NT2/D1 (cell line): ENCODE measurements at regions not wholly inside any gene's neighbourhood (a gene's known extent, or its start where the extent isn't known, plus 50 kb on each side); places are given as distances from the start of the nearest gene placed in this dataset.
A peak's percentile ranks its signal among the peaks of the same experiment; 100 is the strongest.

Source experiments
- DNase-seq: peaks from one replicate; pipeline ENCODE4 v3.0.0-alpha.2; 2011; ENCODE audit warnings: low read depth, low spot score
- H3K27me3 ChIP-seq: 2 replicates; pipeline ENCODE4 v1.6.0; 2011; ENCODE audit warnings: mild to moderate bottlenecking; ENCODE audit not compliant: insufficient read length, insufficient read depth
- H3K36me3 ChIP-seq: 2 replicates; pipeline ENCODE4 v1.6.1; 2011; ENCODE audit warnings: mild to moderate bottlenecking, low read length, mixed read lengths; ENCODE audit not compliant: insufficient read depth, insufficient read length
- H3K4me1 ChIP-seq: 2 replicates; pipeline ENCODE4 v1.5.1; 2011; ENCODE audit not compliant: insufficient read depth, insufficient read length
- H3K4me3 ChIP-seq: 2 replicates; pipeline ENCODE4 v1.5.1; 2011; ENCODE audit warnings: low read depth; ENCODE audit not compliant: insufficient read length
- H3K9ac ChIP-seq: 2 replicates; pipeline ENCODE4 v1.6.0; 2011; ENCODE audit warnings: low read depth; ENCODE audit not compliant: insufficient read length
- H3K9me3 ChIP-seq: 2 replicates; pipeline ENCODE4 v1.5.1; 2011; ENCODE audit warnings: mild to moderate bottlenecking, low read length; ENCODE audit not compliant: insufficient read depth
- SUZ12 ChIP-seq: IDR thresholded peaks from 2 replicates; pipeline ENCODE4 v1.6.1; 2011; ENCODE audit not compliant: insufficient read length, insufficient read depth; ENCODE audit errors: extremely low read depth
- YY1 ChIP-seq: IDR thresholded peaks from 2 replicates; pipeline ENCODE4 v1.6.1; 2011; ENCODE audit not compliant: insufficient read length, insufficient read depth
- ZNF274 ChIP-seq: IDR thresholded peaks from 2 replicates; pipeline ENCODE4 v1.6.1; 2011; ENCODE audit warnings: mild to moderate bottlenecking, low read depth, low read length

- no peak overlapping the region for H3K4me3 ChIP-seq
- no peaks in the 10 kb centered on the region for H3K36me3 ChIP-seq
- H3K4me1 ChIP-seq: no peaks in the 10 kb centered on the region
- TF ChIP-seq YY1: no peak
- TF ChIP-seq SUZ12: no peak
- no peak for TF ChIP-seq ZNF274
- DNase-seq: peak; percentile 49
- no peak overlapping the region for H3K9ac ChIP-seq
- H3K27me3 ChIP-seq: no peaks in the 10 kb centered on the region
- no peaks in the 10 kb centered on the region for H3K9me3 ChIP-seq
Measured at GRCh38 chr10:52903397-52903938, 130.9 kb upstream of the MBL2 start.

- TF ChIP-seq SUZ12 (no peak), ZNF274 (no peak), YY1 (no peak)
- peaks cover 6% of the 10 kb centered on the region; the same call in 1 of the 2 replicates for H3K9me3 ChIP-seq
- H3K4me1 ChIP-seq: no peaks in the 10 kb centered on the region
- H3K9ac ChIP-seq: no peak overlapping the region
- H3K36me3 ChIP-seq: no peaks in the 10 kb centered on the region
- DNase-seq: no peak
- H3K27me3 ChIP-seq: no peaks in the 10 kb centered on the region
- no peak overlapping the region for H3K4me3 ChIP-seq
Measured at GRCh38 chr10:52900593-52900992, 128.0 kb upstream of the MBL2 start.

GRCh38 chr10:52897162-52897561, 124.6 kb upstream of the MBL2 start:
- Histone ChIP-seq H3K36me3 (no peaks in the 10 kb centered on the region), H3K9ac (no peak overlapping the region), H3K4me1 (no peaks in the 10 kb centered on the region), H3K4me3 (no peak overlapping the region), H3K9me3 (peaks cover 7% of the 10 kb centered on the region; the same call in 1 of the 2 replicates), H3K27me3 (no peaks in the 10 kb centered on the region)
- TF ChIP-seq SUZ12 (no peak), YY1 (no peak), ZNF274 (no peak)
- DNase-seq: no peak

GRCh38 chr10:52895059-52895458, 122.5 kb upstream of the MBL2 start:
- TF ChIP-seq YY1: no peak
- no peak for TF ChIP-seq ZNF274
- TF ChIP-seq SUZ12: no peak

GRCh38 chr10:52890281-52890680, 117.7 kb upstream of the MBL2 start:
- Histone ChIP-seq H3K9ac (no peak overlapping the region), H3K9me3 (no peaks in the 10 kb centered on the region), H3K4me1 (no peaks in the 10 kb centered on the region), H3K4me3 (no peak overlapping the region), H3K36me3 (no peaks in the 10 kb centered on the region), H3K27me3 (no peaks in the 10 kb centered on the region)
- DNase-seq: no peak
- TF ChIP-seq YY1: no peak
- no peak for TF ChIP-seq SUZ12
- TF ChIP-seq ZNF274: no peak

More at GRCh38 chr10:52895059-52895458, 122.5 kb upstream of the MBL2 start:
- H3K36me3 ChIP-seq: no peaks in the 10 kb centered on the region
- no peaks in the 10 kb centered on the region for H3K4me1 ChIP-seq
- peaks cover 7% of the 10 kb centered on the region; the same call in 1 of the 2 replicates for H3K9me3 ChIP-seq
- H3K9ac ChIP-seq: no peak overlapping the region
- no peaks in the 10 kb centered on the region for H3K27me3 ChIP-seq
- no peak for DNase-seq
- H3K4me3 ChIP-seq: no peak overlapping the region

GRCh38 chr10:52889611-52890010, 117.0 kb upstream of the MBL2 start:
- Histone ChIP-seq H3K36me3 (no peaks in the 10 kb centered on the region), H3K4me3 (no peak overlapping the region), H3K4me1 (no peaks in the 10 kb centered on the region), H3K27me3 (no peaks in the 10 kb centered on the region), H3K9ac (no peak overlapping the region), H3K9me3 (no peaks in the 10 kb centered on the region)
- no peak for DNase-seq
- TF ChIP-seq ZNF274 (no peak), SUZ12 (no peak), YY1 (no peak)

GRCh38 chr10:52883996-52884871, 111.7 kb upstream of the MBL2 start:
- no peaks in the 10 kb centered on the region for H3K4me1 ChIP-seq
- no peak overlapping the region for H3K9ac ChIP-seq
- no peak overlapping the region for H3K4me3 ChIP-seq
- TF ChIP-seq ZNF274 (no peak), YY1 (no peak), SUZ12 (no peak)
- H3K27me3 ChIP-seq: no peaks in the 10 kb centered on the region
- H3K9me3 ChIP-seq: no peaks in the 10 kb centered on the region
- no peaks in the 10 kb centered on the region for H3K36me3 ChIP-seq
- peak; percentile 66 for DNase-seq
